ENCODE measurements at regions not wholly inside any gene's neighbourhood (a gene's known extent, or its start where the extent isn't known, plus 50 kb on each side); places are given as distances from the start of the nearest gene placed in this dataset.
A peak's percentile ranks its signal among the peaks of the same experiment; 100 is the strongest.

GRCh38 chr6:80544555-80544954 lies 438.1 kb downstream of the BCKDHB start:
- H3K79me2 ChIP-seq (ENCODE audit: control insufficient read depth in 1 of 2, insufficient read depth in 2 of 2, low read length in 2 of 2) = no peaks in the 10 kb centered on the region
- H2BK5ac ChIP-seq (ENCODE audit: low read depth, low read length) = no peak overlapping the region
- H3K14ac ChIP-seq (ENCODE audit: insufficient read length) = no peak overlapping the region
- H3K18ac ChIP-seq (ENCODE audit: extremely low read depth, low read length) = no peak overlapping the region
- no peaks in the 10 kb centered on the region for H3K9me3 ChIP-seq (ENCODE audit: insufficient read depth in 2 of 2, low read depth in 1 of 2, low read length in 1 of 2)
- no peak overlapping the region for H3K4ac ChIP-seq (replicated peaks; ENCODE audit: insufficient read length, low read depth, low read length)
- H3K27ac ChIP-seq (ENCODE audit: low read depth, low read length) = no peak overlapping the region
- no peaks in the 10 kb centered on the region for H3K4me1 ChIP-seq (replicated peaks in 1 of 4; ENCODE audit: control insufficient read depth in 3 of 4, insufficient read depth in 4 of 4, low read length in 3 of 4)
- no peak overlapping the region for H3K23ac ChIP-seq (ENCODE audit: insufficient read length)
- ChIA-PET POLR2A (ENCODE audit: partially characterized antibody) (interaction anchor here (0.6 kb wide), 1 partner anchor 817 kb away, joined by 3 read pairs; no protein-coding TSS in a partner anchor), CTCF (ENCODE audit: partially characterized antibody) (interaction anchor here (1.0 to 2.4 kb wide), 4 partner anchors 17 to 89 kb away, joined by 3 to 8 read pairs (median 4); no protein-coding TSS in a partner anchor)
- no peaks in the 10 kb centered on the region for H3K27me3 ChIP-seq (replicated peaks in 1 of 4; ENCODE audit: control insufficient read depth in 3 of 4, extremely low read depth in 1 of 4, insufficient read depth in 3 of 4, low read length in 3 of 4)
- no peak overlapping the region for H2BK20ac ChIP-seq (ENCODE audit: low read length)
- H3K9ac ChIP-seq (replicated peaks in 1 of 4; ENCODE audit: extremely low read depth in 1 of 4, low read depth in 3 of 4, low read length in 3 of 4) = no peak overlapping the region
- H3K4me3 ChIP-seq (ENCODE audit: extremely low read depth in 1 of 4, insufficient read depth in 2 of 4, low read depth in 3 of 4, low read length in 4 of 4) = no peak overlapping the region
- 0 out of 2 replicates have a peak overlapping the region, but pooled peaks have one; percentile 57 for H2AFZ ChIP-seq (ENCODE audit: low read length)
- no peak overlapping the region for H2BK12ac ChIP-seq (ENCODE audit: low read depth, low read length)
- no peaks in the 10 kb centered on the region for H4K20me1 ChIP-seq (replicated peaks in 1 of 2; ENCODE audit: control insufficient read depth in 1 of 2, insufficient read depth in 2 of 2, low read length in 2 of 2)
- H4K91ac ChIP-seq (replicated peaks; ENCODE audit: insufficient read length, low read length) = no peak overlapping the region
- H3K4me2 ChIP-seq (ENCODE audit: insufficient read depth in 1 of 2, low read depth in 2 of 2, low read length in 2 of 2) = no peak overlapping the region
- H3K79me1 ChIP-seq (ENCODE audit: low read depth, low read length) = no peaks in the 10 kb centered on the region
- no peak overlapping the region for H3K56ac ChIP-seq (replicated peaks; ENCODE audit: insufficient read length, low read depth, low read length)
- H4K8ac ChIP-seq (ENCODE audit: extremely low read depth, insufficient read depth, low read length) = no peak overlapping the region
- DNase-seq (ENCODE audit: low read depth in 1 of 2, low spot score in 2 of 2) = no peak
- no peak overlapping the region for H4K5ac ChIP-seq (ENCODE audit: insufficient read length, low read depth, low read length)
- H3K23me2 ChIP-seq (ENCODE audit: low read depth, low read length) = no peaks in the 10 kb centered on the region
- FAIRE-seq = no peak
- H2BK120ac ChIP-seq (replicated peaks; ENCODE audit: low read depth, low read length) = no peak overlapping the region
- no peaks in the 10 kb centered on the region for H3K36me3 ChIP-seq (ENCODE audit: control insufficient read depth in 2 of 4, insufficient read depth in 4 of 4, low read length in 3 of 4)
- no peak overlapping the region for H2BK15ac ChIP-seq (ENCODE audit: low read length)
- no peak overlapping the region for H2AK5ac ChIP-seq (ENCODE audit: low read depth, low read length)
- TF ChIP-seq TAF7 (optimal IDR thresholded peaks at IDR 0.05; ENCODE audit: borderline replicate concordance, low read depth, low read length) (no peak), TCF12 (IDR thresholded peaks at IDR 0.05; ENCODE audit: low read depth, low read length) (no peak), CHD2 (IDR thresholded peaks at IDR 0.05; ENCODE audit: low read length) (no peak), MAX (IDR thresholded peaks at IDR 0.05) (no peak), NANOG (IDR thresholded peaks at IDR 0.05; ENCODE audit: insufficient read depth, low read depth, low read length, poor library complexity, severe bottlenecking) (no peak), SIN3A (conservative IDR thresholded peaks at IDR 0.05 in 1 of 2, IDR thresholded peaks at IDR 0.05 in 1 of 2; ENCODE audit: low read depth in 1 of 2, low read length in 2 of 2) (no peak), CREB1 (IDR thresholded peaks at IDR 0.05) (no peak), YY1 (IDR thresholded peaks at IDR 0.05; ENCODE audit: low read depth, low read length) (no peak), CHD1 (IDR thresholded peaks at IDR 0.05; ENCODE audit: low read depth, low read length) (no peak), SIRT6 (IDR thresholded peaks at IDR 0.05; ENCODE audit: low read length) (no peak), KDM5A (IDR thresholded peaks at IDR 0.05; ENCODE audit: low read length) (no peak), TAF1 (IDR thresholded peaks at IDR 0.05; ENCODE audit: low read depth, low read length) (no peak), TBP (IDR thresholded peaks at IDR 0.05; ENCODE audit: low read depth, low read length) (no peak), RFX5 (IDR thresholded peaks at IDR 0.05; ENCODE audit: borderline replicate concordance, low read depth, low read length) (no peak)

Measured in H1 (cell line).